GM23338 (cell line): ENCODE measurements at regions not wholly inside any gene's neighbourhood (a gene's known extent, or its start where the extent isn't known, plus 50 kb on each side); places are given as distances from the start of the nearest gene placed in this dataset.

Experiments used
- CREB1 ChIP-seq: fragments of 250-450 bp; sonication (Bioruptor Pico); IDR thresholded peaks from 2 replicates; pipeline ENCODE4 v1.5.0; 2020; ENCODE audit warnings: low read depth, mild to moderate bottlenecking, moderate library complexity
- EZH2 ChIP-seq: fragments of 200-600 bp; sonication (generic); IDR thresholded peaks from one replicate; pipeline ENCODE4 v1.8.0; 2017; ENCODE audit warnings: antibody characterized with exemption, mild to moderate bottlenecking, low read depth; ENCODE audit not compliant: unreplicated experiment
- EZH2phosphoT487 ChIP-seq: fragments of 200-600 bp; sonication (generic); IDR thresholded peaks from one replicate; pipeline ENCODE4 v1.8.1; 2018; ENCODE audit warnings: antibody characterized with exemption; ENCODE audit not compliant: unreplicated experiment
- JUNB ChIP-seq: IDR thresholded peaks from one replicate; pipeline ENCODE4 v1.6.1; 2016; ENCODE audit warnings: antibody characterized with exemption; ENCODE audit not compliant: unreplicated experiment
- POLR2AphosphoS5 ChIP-seq: IDR thresholded peaks from 2 replicates; pipeline ENCODE4 v1.6.1; 2016; ENCODE audit warnings: antibody characterized with exemption, low read depth
- STAT1 ChIP-seq: IDR thresholded peaks from one replicate; pipeline ENCODE4 v1.6.1; 2016; ENCODE audit warnings: antibody characterized with exemption; ENCODE audit not compliant: unreplicated experiment
- TF ChIP-seq, protein P1 (sequence below), 2 experiments: fragments of 200-600 bp in 1 of 2; sonication (generic) in 1 of 2; conservative IDR thresholded peaks; 2 replicates each; pipeline versions ENCODE4 v1.5.1 to v1.6.1; 2016 to 2017; ENCODE audit warnings: antibody characterized with exemption in 2 of 2, low read depth in 2 of 2, mild to moderate bottlenecking in 2 of 2, moderate library complexity in 1 of 2
- TF ChIP-seq, protein P2 (sequence below): IDR thresholded peaks from one replicate; pipeline ENCODE4 v1.6.1; 2018; ENCODE audit warnings: antibody characterized with exemption; ENCODE audit not compliant: unreplicated experiment

DNA sequence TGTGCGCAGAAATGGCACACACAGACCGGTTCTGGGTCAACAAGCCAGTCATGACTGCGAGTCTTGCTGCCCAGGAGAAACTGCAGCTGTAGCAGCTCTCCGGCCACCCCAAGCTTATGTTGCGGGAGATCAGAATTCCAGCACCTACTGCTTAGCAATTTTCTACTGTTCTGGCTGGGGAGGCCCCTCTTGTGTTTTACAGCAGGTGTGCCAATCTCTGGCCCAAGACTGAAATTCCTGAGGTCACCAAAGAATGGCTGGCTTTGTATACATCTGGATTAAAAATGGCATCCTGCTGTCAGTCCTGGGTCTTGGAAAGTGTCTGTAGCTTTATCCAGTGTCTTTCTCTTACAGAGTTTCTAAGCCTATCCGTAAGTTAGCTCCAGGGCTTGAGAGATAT is 68.9 kb upstream of the TRAM1L1 start:
- TF ChIP-seq, protein P1, sequence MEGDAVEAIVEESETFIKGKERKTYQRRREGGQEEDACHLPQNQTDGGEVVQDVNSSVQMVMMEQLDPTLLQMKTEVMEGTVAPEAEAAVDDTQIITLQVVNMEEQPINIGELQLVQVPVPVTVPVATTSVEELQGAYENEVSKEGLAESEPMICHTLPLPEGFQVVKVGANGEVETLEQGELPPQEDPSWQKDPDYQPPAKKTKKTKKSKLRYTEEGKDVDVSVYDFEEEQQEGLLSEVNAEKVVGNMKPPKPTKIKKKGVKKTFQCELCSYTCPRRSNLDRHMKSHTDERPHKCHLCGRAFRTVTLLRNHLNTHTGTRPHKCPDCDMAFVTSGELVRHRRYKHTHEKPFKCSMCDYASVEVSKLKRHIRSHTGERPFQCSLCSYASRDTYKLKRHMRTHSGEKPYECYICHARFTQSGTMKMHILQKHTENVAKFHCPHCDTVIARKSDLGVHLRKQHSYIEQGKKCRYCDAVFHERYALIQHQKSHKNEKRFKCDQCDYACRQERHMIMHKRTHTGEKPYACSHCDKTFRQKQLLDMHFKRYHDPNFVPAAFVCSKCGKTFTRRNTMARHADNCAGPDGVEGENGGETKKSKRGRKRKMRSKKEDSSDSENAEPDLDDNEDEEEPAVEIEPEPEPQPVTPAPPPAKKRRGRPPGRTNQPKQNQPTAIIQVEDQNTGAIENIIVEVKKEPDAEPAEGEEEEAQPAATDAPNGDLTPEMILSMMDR (conservative IDR thresholded peaks at IDR 0.05; ENCODE audit: low read depth in 2 of 2) = no peak
- no peak for TF ChIP-seq POLR2AphosphoS5
- TF ChIP-seq EZH2 = no peak
- no peak for TF ChIP-seq CREB1 (CRISPR knock-in tag)
- TF ChIP-seq JUNB = no peak
- TF ChIP-seq, protein P2, sequence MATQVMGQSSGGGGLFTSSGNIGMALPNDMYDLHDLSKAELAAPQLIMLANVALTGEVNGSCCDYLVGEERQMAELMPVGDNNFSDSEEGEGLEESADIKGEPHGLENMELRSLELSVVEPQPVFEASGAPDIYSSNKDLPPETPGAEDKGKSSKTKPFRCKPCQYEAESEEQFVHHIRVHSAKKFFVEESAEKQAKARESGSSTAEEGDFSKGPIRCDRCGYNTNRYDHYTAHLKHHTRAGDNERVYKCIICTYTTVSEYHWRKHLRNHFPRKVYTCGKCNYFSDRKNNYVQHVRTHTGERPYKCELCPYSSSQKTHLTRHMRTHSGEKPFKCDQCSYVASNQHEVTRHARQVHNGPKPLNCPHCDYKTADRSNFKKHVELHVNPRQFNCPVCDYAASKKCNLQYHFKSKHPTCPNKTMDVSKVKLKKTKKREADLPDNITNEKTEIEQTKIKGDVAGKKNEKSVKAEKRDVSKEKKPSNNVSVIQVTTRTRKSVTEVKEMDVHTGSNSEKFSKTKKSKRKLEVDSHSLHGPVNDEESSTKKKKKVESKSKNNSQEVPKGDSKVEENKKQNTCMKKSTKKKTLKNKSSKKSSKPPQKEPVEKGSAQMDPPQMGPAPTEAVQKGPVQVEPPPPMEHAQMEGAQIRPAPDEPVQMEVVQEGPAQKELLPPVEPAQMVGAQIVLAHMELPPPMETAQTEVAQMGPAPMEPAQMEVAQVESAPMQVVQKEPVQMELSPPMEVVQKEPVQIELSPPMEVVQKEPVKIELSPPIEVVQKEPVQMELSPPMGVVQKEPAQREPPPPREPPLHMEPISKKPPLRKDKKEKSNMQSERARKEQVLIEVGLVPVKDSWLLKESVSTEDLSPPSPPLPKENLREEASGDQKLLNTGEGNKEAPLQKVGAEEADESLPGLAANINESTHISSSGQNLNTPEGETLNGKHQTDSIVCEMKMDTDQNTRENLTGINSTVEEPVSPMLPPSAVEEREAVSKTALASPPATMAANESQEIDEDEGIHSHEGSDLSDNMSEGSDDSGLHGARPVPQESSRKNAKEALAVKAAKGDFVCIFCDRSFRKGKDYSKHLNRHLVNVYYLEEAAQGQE = no peak
- no peak for TF ChIP-seq STAT1
- TF ChIP-seq EZH2phosphoT487 = no peak
